NB4 (cell line): ENCODE measurements at regions not wholly inside any gene's neighbourhood (a gene's known extent, or its start where the extent isn't known, plus 50 kb on each side); places are given as distances from the start of the nearest gene placed in this dataset.

Experiments used
- DNase-seq: peaks from one replicate; pipeline ENCODE4 v3.0.0; 2010; ENCODE audit warnings: low read depth
- H3K4me3 ChIP-seq: one replicate; pipeline ENCODE4 v1.5.1; 2011; ENCODE audit warnings: mild to moderate bottlenecking, low read depth, low read length, moderate library complexity
- MYC ChIP-seq: IDR thresholded peaks from 2 replicates; pipeline ENCODE4 v1.6.1; 2011; ENCODE audit warnings: low read depth, low read length
- POLR2A ChIP-seq: IDR thresholded peaks from 2 replicates; pipeline ENCODE4 v1.6.1; 2011; ENCODE audit warnings: mild to moderate bottlenecking; ENCODE audit not compliant: insufficient read length; ENCODE audit errors: extremely low read depth
- TF ChIP-seq, protein P1 (sequence below): IDR thresholded peaks from one replicate; pipeline ENCODE4 v1.5.1; 2012; ENCODE audit warnings: low read depth, low read length
- TF ChIP-seq, protein P2 (sequence below): IDR thresholded peaks from 2 replicates; pipeline ENCODE4 v1.6.1; 2011; ENCODE audit warnings: low read depth, low read length

DNA sequence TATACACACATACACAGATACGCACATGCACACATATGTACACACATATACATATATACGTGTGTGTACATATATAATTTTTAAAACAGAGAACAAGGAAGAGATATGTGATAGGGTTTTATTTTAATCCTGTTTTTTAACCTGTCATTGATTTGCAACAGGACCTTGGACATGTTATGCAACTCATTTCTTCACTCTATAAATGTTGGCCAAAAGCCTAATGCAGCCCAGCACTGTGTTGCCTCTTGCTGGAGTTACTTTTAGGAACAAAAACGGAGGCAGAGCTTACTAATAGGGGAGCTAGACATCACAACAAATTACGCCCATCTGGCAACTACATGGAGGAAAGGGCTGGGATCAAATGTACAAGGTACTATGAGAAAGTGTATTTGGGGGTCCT is 179.9 kb upstream of the TAB2 start:
- no peak overlapping the region for H3K4me3 ChIP-seq
- TF ChIP-seq, protein P1, sequence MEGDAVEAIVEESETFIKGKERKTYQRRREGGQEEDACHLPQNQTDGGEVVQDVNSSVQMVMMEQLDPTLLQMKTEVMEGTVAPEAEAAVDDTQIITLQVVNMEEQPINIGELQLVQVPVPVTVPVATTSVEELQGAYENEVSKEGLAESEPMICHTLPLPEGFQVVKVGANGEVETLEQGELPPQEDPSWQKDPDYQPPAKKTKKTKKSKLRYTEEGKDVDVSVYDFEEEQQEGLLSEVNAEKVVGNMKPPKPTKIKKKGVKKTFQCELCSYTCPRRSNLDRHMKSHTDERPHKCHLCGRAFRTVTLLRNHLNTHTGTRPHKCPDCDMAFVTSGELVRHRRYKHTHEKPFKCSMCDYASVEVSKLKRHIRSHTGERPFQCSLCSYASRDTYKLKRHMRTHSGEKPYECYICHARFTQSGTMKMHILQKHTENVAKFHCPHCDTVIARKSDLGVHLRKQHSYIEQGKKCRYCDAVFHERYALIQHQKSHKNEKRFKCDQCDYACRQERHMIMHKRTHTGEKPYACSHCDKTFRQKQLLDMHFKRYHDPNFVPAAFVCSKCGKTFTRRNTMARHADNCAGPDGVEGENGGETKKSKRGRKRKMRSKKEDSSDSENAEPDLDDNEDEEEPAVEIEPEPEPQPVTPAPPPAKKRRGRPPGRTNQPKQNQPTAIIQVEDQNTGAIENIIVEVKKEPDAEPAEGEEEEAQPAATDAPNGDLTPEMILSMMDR = no peak
- no peak for TF ChIP-seq MYC
- no peak for TF ChIP-seq POLR2A
- TF ChIP-seq, protein P2, sequence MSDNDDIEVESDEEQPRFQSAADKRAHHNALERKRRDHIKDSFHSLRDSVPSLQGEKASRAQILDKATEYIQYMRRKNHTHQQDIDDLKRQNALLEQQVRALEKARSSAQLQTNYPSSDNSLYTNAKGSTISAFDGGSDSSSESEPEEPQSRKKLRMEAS = no peak
- no peak for DNase-seq

DNA sequence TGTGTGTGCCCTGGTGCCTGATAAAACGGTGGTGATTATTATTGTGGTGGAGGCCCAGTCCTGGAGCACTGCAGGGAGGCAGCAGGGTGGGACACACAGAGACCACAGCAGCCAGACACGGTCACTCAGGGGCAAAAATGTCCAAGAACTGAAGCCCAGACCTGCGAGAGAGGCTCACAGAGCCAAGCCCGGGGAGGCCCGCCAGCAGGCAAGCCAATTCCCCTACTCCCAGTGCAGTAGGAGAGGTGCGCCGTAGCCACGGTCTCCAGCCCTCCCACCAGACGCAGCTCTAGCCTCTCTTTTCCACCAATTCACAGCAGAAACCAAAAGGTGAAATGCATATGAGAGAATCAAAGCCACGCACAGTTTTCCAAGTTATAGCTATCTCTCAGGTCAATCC is 179.4 kb upstream of the TAB2 start:
- TF ChIP-seq, protein P2 = no peak
- TF ChIP-seq, protein P1 = no peak
- TF ChIP-seq POLR2A (no peak), MYC (no peak)
- no peak for DNase-seq
- no peak overlapping the region for H3K4me3 ChIP-seq

DNA sequence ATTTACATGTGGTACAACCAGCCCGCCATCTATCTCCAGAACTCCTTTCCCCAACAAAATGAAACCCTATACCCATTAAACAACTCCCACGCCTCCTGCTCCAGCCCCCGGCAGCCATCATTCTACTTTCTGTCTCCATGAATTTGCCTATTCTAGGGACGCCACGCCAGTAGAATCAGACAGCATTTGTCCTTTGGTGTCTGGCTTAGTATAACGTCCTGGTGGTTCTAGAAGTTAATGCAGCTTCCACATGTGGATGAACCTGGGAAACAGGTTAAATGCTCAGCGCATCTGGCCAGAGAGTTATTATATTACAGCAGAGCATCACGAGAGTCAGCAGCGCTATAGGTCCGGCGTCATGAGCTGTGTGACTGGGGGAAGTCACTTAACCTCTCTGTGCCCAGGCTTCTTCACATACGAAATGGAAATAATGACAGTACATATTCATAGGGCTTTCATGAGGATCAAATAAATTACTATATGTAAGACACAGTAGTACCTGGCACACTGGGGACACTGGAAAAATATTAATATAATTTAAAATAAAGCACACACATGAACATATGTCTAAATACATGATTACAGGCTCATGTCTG is 178.7 kb upstream of the TAB2 start:
- TF ChIP-seq, protein P2 = no peak
- TF ChIP-seq POLR2A (no peak), MYC (no peak)
- TF ChIP-seq, protein P1 = no peak
- DNase-seq = no peak
- no peak overlapping the region for H3K4me3 ChIP-seq

DNA sequence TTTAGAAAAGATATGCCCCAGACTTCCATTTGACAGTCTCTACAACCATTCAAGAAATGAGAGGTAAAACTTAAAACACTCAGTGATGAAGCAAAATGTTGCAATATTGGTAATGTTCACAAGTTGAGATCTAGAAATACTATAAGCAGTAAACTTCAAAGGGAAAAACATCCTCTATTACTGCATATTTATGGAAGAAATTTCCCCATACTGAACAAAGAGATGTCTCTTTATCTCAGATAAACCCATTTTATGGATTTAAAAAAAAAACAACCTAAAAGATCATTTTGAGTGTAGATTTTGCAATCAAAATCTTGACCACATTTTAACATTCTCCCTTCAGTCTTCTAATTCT is 177.8 kb upstream of the TAB2 start:
- TF ChIP-seq, protein P2 = no peak
- TF ChIP-seq, protein P1 = no peak
- TF ChIP-seq POLR2A (no peak), MYC (no peak)
- DNase-seq = no peak
- H3K4me3 ChIP-seq = no peak overlapping the region

DNA sequence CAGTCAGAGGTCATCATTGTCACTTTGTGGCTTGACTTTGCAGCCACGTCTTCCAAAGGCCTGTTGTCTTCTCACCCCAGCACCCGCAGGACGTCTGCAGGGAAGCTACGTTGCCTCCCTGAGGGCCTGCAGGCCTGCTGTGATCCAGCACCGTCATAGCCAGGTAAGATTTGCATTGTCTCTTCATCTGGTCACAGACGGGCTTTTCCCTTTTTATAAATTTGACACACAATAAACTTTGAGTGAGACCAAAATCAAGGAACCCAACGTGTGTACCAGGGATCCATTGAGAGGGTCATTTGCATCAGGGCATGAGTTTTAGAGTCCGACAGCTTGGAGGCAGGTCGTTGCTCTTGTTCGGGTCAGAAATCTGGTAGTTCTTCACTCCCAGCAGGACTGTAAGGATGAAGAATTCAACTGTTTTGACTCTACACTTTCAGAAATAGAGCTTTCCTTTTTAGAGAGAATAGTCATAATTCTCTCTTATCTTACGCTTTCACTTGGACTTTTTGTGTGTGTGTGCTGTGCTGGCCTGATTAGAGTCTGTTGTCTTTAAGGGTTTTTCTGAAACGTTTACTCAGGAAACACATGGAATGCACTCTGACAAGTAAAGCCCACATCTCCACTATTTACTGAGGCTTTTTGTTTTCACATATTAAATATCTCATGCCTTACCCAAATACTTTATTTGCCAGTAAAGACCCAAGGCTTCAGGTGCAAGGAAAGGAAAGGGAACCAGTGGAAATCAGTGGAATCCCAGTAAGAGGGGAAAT is 177.2 kb upstream of the TAB2 start:
- no peak overlapping the region for H3K4me3 ChIP-seq
- DNase-seq = peak; percentile 27
- TF ChIP-seq MYC = no peak
- TF ChIP-seq POLR2A = no peak

DNA sequence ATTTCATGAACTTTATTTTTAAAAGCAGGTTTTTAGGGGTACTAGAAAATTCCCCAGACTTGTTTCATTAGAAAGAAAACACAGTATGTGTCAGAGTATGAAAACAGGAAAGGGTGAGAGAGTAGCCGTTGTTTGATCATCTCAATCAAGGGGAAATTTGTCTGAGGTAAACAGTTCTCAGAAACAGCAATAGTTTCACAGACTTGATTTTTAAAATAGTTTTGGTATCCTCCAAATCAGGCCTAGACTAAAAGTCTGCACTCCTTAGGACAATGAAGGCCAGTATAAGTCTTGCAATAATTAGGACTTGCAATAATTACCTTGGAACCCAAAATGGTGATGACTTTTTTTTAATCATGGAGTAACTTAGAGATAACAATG is 176.6 kb upstream of the TAB2 start:
- no peak for DNase-seq
- H3K4me3 ChIP-seq = no peak overlapping the region
- TF ChIP-seq POLR2A (no peak), MYC (no peak)
- TF ChIP-seq, protein P2 = no peak
